Ishikawa (cell line): ENCODE measurements at regions not wholly inside any gene's neighbourhood (a gene's known extent, or its start where the extent isn't known, plus 50 kb on each side); places are given as distances from the start of the nearest gene placed in this dataset.

Experiments
- CEBPB ChIP-seq: IDR thresholded peaks from 2 replicates; pipeline ENCODE4 v1.6.1; 2012
- CREB1 ChIP-seq: IDR thresholded peaks from 2 replicates; pipeline ENCODE4 v1.6.1; 2012; ENCODE audit warnings: low read depth
- EGR1 ChIP-seq: IDR thresholded peaks from 2 replicates; pipeline ENCODE4 v1.6.1; 2012
- EP300 ChIP-seq: IDR thresholded peaks from 2 replicates; pipeline ENCODE4 v1.6.1; 2012; ENCODE audit warnings: borderline replicate concordance
- FOXM1 ChIP-seq: IDR thresholded peaks from 2 replicates; pipeline ENCODE4 v1.6.1; 2012; ENCODE audit warnings: low read depth, borderline replicate concordance
- NFIC ChIP-seq: IDR thresholded peaks from 2 replicates; pipeline ENCODE4 v1.6.1; 2012
- RAD21 ChIP-seq: IDR thresholded peaks from 2 replicates; pipeline ENCODE4 v1.6.1; 2012; ENCODE audit warnings: low read depth
- REST ChIP-seq: IDR thresholded peaks from 2 replicates; pipeline ENCODE4 v1.6.1; 2012; ENCODE audit warnings: low read depth, mild to moderate bottlenecking
- TAF1 ChIP-seq: IDR thresholded peaks from 2 replicates; pipeline ENCODE4 v1.6.1; 2012; ENCODE audit warnings: low read depth, mild to moderate bottlenecking
- TCF12 ChIP-seq: IDR thresholded peaks from 2 replicates; pipeline ENCODE4 v1.6.1; 2012; ENCODE audit warnings: low read depth
- TEAD4 ChIP-seq: IDR thresholded peaks from 2 replicates; pipeline ENCODE4 v1.6.1; 2012
- YY1 ChIP-seq: IDR thresholded peaks from 2 replicates; pipeline ENCODE4 v1.6.1; 2012; ENCODE audit warnings: low read depth
- ZBTB7A ChIP-seq: IDR thresholded peaks from 2 replicates; pipeline ENCODE4 v1.6.1; 2012; ENCODE audit warnings: low read depth
- TF ChIP-seq, protein P1 (sequence below): IDR thresholded peaks from 2 replicates; pipeline ENCODE4 v1.6.1; 2012
- TF ChIP-seq, protein P2 (sequence below): IDR thresholded peaks from 2 replicates; pipeline ENCODE4 v1.6.1; 2012

DNA sequence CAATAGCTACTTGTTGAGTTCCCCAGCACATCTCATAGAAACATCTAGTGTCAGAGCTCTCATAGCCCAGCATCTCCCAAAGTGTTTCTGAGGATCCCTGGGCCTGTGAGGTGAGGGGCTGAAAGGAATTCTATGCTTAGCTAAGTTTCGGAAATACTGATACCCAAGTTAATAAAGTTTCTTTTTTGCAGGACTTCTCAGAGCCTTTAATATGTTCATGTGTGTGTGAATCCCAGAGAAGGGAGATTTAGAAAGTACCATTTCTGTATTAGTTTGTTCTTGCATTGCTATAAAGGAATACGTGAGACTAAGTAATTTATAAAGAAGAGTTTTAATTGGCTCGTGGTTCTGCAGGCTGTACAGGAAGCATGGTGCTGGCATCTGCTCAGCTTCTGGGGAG is 211.2 kb downstream of the TSN start:
- TF ChIP-seq TCF12: no peak
- no peak for TF ChIP-seq NFIC
- no peak for TF ChIP-seq REST
- no peak for TF ChIP-seq YY1
- no peak for TF ChIP-seq EGR1
- no peak for TF ChIP-seq RAD21
- TF ChIP-seq, protein P1, sequence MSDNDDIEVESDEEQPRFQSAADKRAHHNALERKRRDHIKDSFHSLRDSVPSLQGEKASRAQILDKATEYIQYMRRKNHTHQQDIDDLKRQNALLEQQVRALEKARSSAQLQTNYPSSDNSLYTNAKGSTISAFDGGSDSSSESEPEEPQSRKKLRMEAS: no peak
- no peak for TF ChIP-seq TAF1
- TF ChIP-seq FOXM1: no peak
- no peak for TF ChIP-seq EP300
- TF ChIP-seq TEAD4: no peak
- no peak for TF ChIP-seq CREB1

DNA sequence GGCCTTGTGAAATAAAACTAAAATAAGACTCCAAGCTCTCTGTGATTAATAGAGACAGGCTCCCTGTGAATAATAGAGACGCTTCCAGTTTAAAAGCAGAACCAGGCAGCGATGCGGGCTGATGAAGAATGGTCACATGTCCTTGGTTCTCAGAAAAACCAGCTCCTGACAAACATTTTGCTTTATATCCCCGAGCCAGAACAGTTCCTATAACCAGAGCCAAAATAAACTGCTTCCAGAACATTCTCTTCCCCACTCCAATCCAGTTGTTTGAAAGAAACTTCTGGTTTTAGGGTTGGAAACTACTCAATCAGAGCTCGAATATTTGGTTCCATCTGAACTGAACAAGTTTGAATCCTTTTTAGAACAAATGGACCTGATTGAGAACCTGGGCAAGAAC is 213.7 kb downstream of the TSN start:
- TF ChIP-seq RAD21: no peak
- no peak for TF ChIP-seq FOXM1
- no peak for TF ChIP-seq NFIC
- TF ChIP-seq TEAD4: no peak
- no peak for TF ChIP-seq CEBPB
- no peak for TF ChIP-seq TCF12
- TF ChIP-seq EGR1: no peak
- TF ChIP-seq TAF1: no peak
- TF ChIP-seq, protein P2, sequence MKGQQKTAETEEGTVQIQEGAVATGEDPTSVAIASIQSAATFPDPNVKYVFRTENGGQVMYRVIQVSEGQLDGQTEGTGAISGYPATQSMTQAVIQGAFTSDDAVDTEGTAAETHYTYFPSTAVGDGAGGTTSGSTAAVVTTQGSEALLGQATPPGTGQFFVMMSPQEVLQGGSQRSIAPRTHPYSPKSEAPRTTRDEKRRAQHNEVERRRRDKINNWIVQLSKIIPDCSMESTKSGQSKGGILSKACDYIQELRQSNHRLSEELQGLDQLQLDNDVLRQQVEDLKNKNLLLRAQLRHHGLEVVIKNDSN: no peak
- TF ChIP-seq CREB1: no peak
- TF ChIP-seq EP300: no peak
- TF ChIP-seq, protein P1: no peak
- TF ChIP-seq ZBTB7A: no peak
- no peak for TF ChIP-seq REST
- TF ChIP-seq YY1: no peak

GRCh38 chr2:121969766-121970639 is 214.6 kb downstream of the TSN start:
- TF ChIP-seq CREB1 (no peak), EGR1 (no peak), REST (no peak), FOXM1 (no peak), NFIC (no peak), ZBTB7A (no peak), CEBPB (no peak), TAF1 (no peak), TEAD4 (no peak), YY1 (no peak), TCF12 (no peak), RAD21 (no peak)
- TF ChIP-seq, protein P1: no peak
- TF ChIP-seq, protein P2: no peak

GRCh38 chr2:121972203-121972602 is 216.8 kb downstream of the TSN start:
- TF ChIP-seq REST: no peak
- TF ChIP-seq, protein P1: no peak
- TF ChIP-seq EP300: no peak
- no peak for TF ChIP-seq FOXM1
- TF ChIP-seq TAF1: no peak
